HCT116 (cell line): ENCODE measurements at regions not wholly inside any gene's neighbourhood (a gene's known extent, or its start where the extent isn't known, plus 50 kb on each side); places are given as distances from the start of the nearest gene placed in this dataset.

Source experiments
- ATAC-seq: fragments of 200-7000 bp; cut with Tn5 transposase; 2 replicates; pipeline ENCODE4 v1.9.1; 2020; ENCODE audit warnings: mild to moderate bottlenecking, moderate library complexity
- BruUV-seq: library from RNA; stranded (reverse); fragments of 400-500 nt; replicated peaks from 2 replicates; lab custom pipeline; 2021; lab: Mats Ljungman, UMichigan
- CTCF ChIA-PET: fragments of 300-600 bp; sonication (Branson Sonifier 250); formaldehyde crosslinking; loops from one replicate; lab custom pipeline; 2021; ENCODE audit warnings: antibody characterized with exemption; lab: Charles Lee
- POLR2A ChIA-PET: fragments of 300-600, 350-600 bp; sonication (Branson Sonifier 250); formaldehyde crosslinking; loops from one replicate; lab custom pipeline; 2021; ENCODE audit warnings: antibody characterized with exemption; lab: Charles Lee
- RAD21 ChIA-PET, 2 experiments: fragments of 300-600 bp; sonication (Branson Sonifier 250); formaldehyde crosslinking; loops; one replicate each; lab custom pipeline; 2023; ENCODE audit warnings: low total read pairs in 2 of 2; ENCODE audit not compliant: uncharacterized antibody in 2 of 2, unreplicated experiment in 2 of 2, low non-redundant PET in 1 of 2; lab: Charles Lee
- DNase-seq: peaks from one replicate; pipeline ENCODE4 v3.0.0-alpha.2; 2010; ENCODE audit warnings: low read depth, low spot score
- H2AFZ ChIP-seq: fragments of 200-600 bp; shearing (Covaris generic), sonication (generic); 2 replicates; pipeline ENCODE4 v1.6.1; 2017; ENCODE audit warnings: low read depth, mixed run types, mixed read lengths, antibody characterized with exemption, low read length; ENCODE audit not compliant: poor library complexity, severe bottlenecking
- H3K27ac ChIP-seq: 2 replicates; pipeline ENCODE4 v1.5.1; 2012; ENCODE audit warnings: low read depth, low read length
- H3K27me3 ChIP-seq: fragments of 200-600 bp; sonication (generic); 2 replicates; pipeline ENCODE4 v1.6.1; 2016; ENCODE audit warnings: mixed run types, low read length, mixed read lengths; ENCODE audit not compliant: insufficient read depth
- H3K36me3 ChIP-seq, 2 experiments: fragments of 200-500 bp in 1 of 2; fragments of 200-600 bp in 1 of 2; sonication (Bioruptor generic) in 1 of 2; sonication (generic) in 1 of 2; 2 replicates each; pipeline versions ENCODE4 v1.5.1 to v1.6.1; 2014 to 2016; ENCODE audit warnings: low read length in 2 of 2, inconsistent platforms in 1 of 2, mixed read lengths in 1 of 2, mixed run types in 1 of 2; ENCODE audit not compliant: insufficient read depth in 2 of 2, control insufficient read depth in 1 of 2
- H3K4me1 ChIP-seq, 2 experiments: fragments of 200-600 bp in 1 of 2; sonication (generic) in 1 of 2; 2 replicates each; pipeline versions ENCODE4 v1.5.1 to v1.6.1; 2012 to 2017; ENCODE audit warnings: low read length in 2 of 2, inconsistent platforms in 1 of 2, mild to moderate bottlenecking in 1 of 2, mixed read lengths in 1 of 2, mixed run types in 1 of 2, moderate library complexity in 1 of 2; ENCODE audit not compliant: insufficient read depth in 2 of 2, control insufficient read depth in 1 of 2
- H3K4me2 ChIP-seq: fragments of 200-600 bp; sonication (generic); 2 replicates; pipeline ENCODE4 v1.6.1; 2017; ENCODE audit warnings: mixed run types, low read length, mixed read lengths
- H3K4me3 ChIP-seq, 2 experiments: fragments of 200-600 bp in 1 of 2; sonication (generic) in 1 of 2; replicated peaks in 1 of 2; 2 replicates each; pipeline ENCODE4 v1.5.1; 2011 to 2016; ENCODE audit warnings: low read length in 2 of 2, control low read depth in 1 of 2, low read depth in 1 of 2, mild to moderate bottlenecking in 1 of 2, mixed read lengths in 1 of 2, mixed run types in 1 of 2
- H3K79me2 ChIP-seq: fragments of 200-600 bp; sonication (generic); 2 replicates; pipeline ENCODE4 v1.6.1; 2017; ENCODE audit warnings: mild to moderate bottlenecking, mixed run types, low read length, moderate library complexity, mixed read lengths; ENCODE audit not compliant: insufficient read depth
- H3K9ac ChIP-seq: fragments of 200-600 bp; sonication (generic); 2 replicates; pipeline ENCODE4 v1.6.1; 2016; ENCODE audit warnings: low read length, mixed read lengths
- H3K9me2 ChIP-seq: fragments of 200-600 bp; sonication (generic), shearing (Covaris generic); 2 replicates; pipeline ENCODE4 v1.6.1; 2017; ENCODE audit warnings: mixed run types, mild to moderate bottlenecking, moderate library complexity; ENCODE audit not compliant: insufficient read depth
- H3K9me3 ChIP-seq, 2 experiments: fragments of 200-500 bp in 1 of 2; fragments of 200-600 bp in 1 of 2; sonication (Bioruptor generic) in 1 of 2; sonication (generic) in 1 of 2; 2 replicates each; pipeline ENCODE4 v1.6.1; 2014 to 2017; ENCODE audit warnings: low read length in 2 of 2, mixed read lengths in 2 of 2, inconsistent platforms in 1 of 2, low read depth in 1 of 2, mild to moderate bottlenecking in 1 of 2, mixed run types in 1 of 2, moderate library complexity in 1 of 2; ENCODE audit not compliant: control insufficient read depth in 1 of 2, insufficient read depth in 1 of 2
- H4K20me1 ChIP-seq: fragments of 200-600 bp; sonication (generic), shearing (Covaris generic); 2 replicates; pipeline ENCODE4 v1.6.1; 2017; ENCODE audit warnings: mixed run types, mild to moderate bottlenecking, moderate library complexity; ENCODE audit not compliant: insufficient read depth
- CBX3 ChIP-seq: IDR thresholded peaks from 2 replicates; pipeline ENCODE4 v1.6.1; 2012; ENCODE audit warnings: low read depth
- EGR1 ChIP-seq: IDR thresholded peaks from 2 replicates; pipeline ENCODE4 v1.6.1; 2012; ENCODE audit warnings: low read depth
- FOSL1 ChIP-seq: IDR thresholded peaks from 2 replicates; pipeline ENCODE4 v1.6.1; 2012; ENCODE audit warnings: low read depth
- JUND ChIP-seq: IDR thresholded peaks from 2 replicates; pipeline ENCODE4 v1.6.1; 2012
- POLR2AphosphoS5 ChIP-seq: IDR thresholded peaks from 2 replicates; pipeline ENCODE4 v1.6.1; 2011; ENCODE audit warnings: mild to moderate bottlenecking, low read depth, low read length, moderate library complexity
- RAD21 ChIP-seq: IDR thresholded peaks from 2 replicates; pipeline ENCODE4 v1.6.1; 2012; ENCODE audit warnings: low read depth, mild to moderate bottlenecking
- SIN3A ChIP-seq: IDR thresholded peaks from 2 replicates; pipeline ENCODE4 v1.6.1; 2012; ENCODE audit warnings: low read depth
- SP1 ChIP-seq: IDR thresholded peaks from 2 replicates; pipeline ENCODE4 v1.6.1; 2012; ENCODE audit warnings: low read depth
- SRF ChIP-seq: IDR thresholded peaks from 2 replicates; pipeline ENCODE4 v1.6.1; 2012; ENCODE audit warnings: low read depth
- TCF7L2 ChIP-seq: IDR thresholded peaks from 2 replicates; pipeline ENCODE4 v1.7.0; 2011; ENCODE audit warnings: borderline replicate concordance, inconsistent platforms; ENCODE audit not compliant: insufficient read depth, insufficient read length; ENCODE audit errors: extremely low read depth
- YY1 ChIP-seq: IDR thresholded peaks from 2 replicates; pipeline ENCODE4 v1.6.1; 2011; ENCODE audit warnings: low read length, low read depth, moderate library complexity, mild to moderate bottlenecking; ENCODE audit not compliant: insufficient replicate concordance; ENCODE audit errors: extremely low read depth
- ZNF274 ChIP-seq: fragments of 200-500 bp; sonication (Bioruptor generic); IDR thresholded peaks from 2 replicates; pipeline ENCODE4 v1.6.1; 2014; ENCODE audit warnings: mild to moderate bottlenecking, low read depth, low read length, inconsistent platforms
- intact Hi-C: fragments of 100-400 bp; cut with micrococcal nuclease; formaldehyde crosslinking; loops from 2 replicates; pipeline ENCODE4 v1.10.0; 2022
- TF ChIP-seq, protein P1 (sequence below): IDR thresholded peaks from 2 replicates; pipeline ENCODE4 v1.6.1; 2012; ENCODE audit warnings: low read depth
- TF ChIP-seq, protein P2 (sequence below): IDR thresholded peaks from 2 replicates; pipeline ENCODE4 v1.6.1; 2012
- TF ChIP-seq, protein P3 (sequence below), 3 experiments: fragments of 200-600 bp in 1 of 3; sonication (generic) in 1 of 3; IDR thresholded peaks in 2 of 3; conservative IDR thresholded peaks in 1 of 3; 2 replicates each; pipeline ENCODE4 v1.5.1; 2012 to 2017; ENCODE audit warnings: low read depth in 2 of 3, low read length in 2 of 3, antibody characterized with exemption in 1 of 3, borderline replicate concordance in 1 of 3, control low read depth in 1 of 3, mild to moderate bottlenecking in 1 of 3, mixed read lengths in 1 of 3, mixed run types in 1 of 3, moderate library complexity in 1 of 3; ENCODE audit not compliant: insufficient read depth in 1 of 3
- TF ChIP-seq, protein P4 (sequence below): IDR thresholded peaks from 2 replicates; pipeline ENCODE4 v1.6.1; 2011; ENCODE audit warnings: mild to moderate bottlenecking, low read length, moderate library complexity; ENCODE audit not compliant: insufficient replicate concordance; ENCODE audit errors: extremely low read depth

DNA sequence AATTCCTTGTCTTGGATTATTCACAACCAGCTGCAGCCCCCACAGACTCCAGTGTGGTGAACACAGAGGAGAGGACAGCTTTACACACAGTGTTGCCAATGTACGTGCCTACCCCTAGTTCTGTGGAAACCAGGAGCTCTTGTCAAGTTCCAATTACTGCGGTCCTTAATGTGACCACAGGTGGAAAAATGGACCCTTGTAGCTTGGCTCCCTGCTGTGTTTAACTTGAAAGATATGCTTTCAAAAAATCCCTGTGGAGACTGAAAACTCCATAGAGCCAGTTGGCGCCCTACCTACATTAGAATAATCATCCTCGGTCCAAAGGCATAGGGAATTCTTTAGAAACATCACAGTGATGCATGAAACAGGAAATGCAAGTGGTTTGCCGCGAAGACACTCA lies 118.3 kb upstream of the SLC22A23 start:
- H3K4me2 ChIP-seq, result no peak overlapping the region
- H3K79me2 ChIP-seq, result no peaks in the 10 kb centered on the region
- H3K27ac ChIP-seq, result no peak overlapping the region
- ChIA-PET RAD21 (no interaction called here), CTCF (no interaction called here), POLR2A (no interaction called here)
- no peaks in the 10 kb centered on the region for H4K20me1 ChIP-seq
- DNase-seq (no peak), ATAC-seq (no peak)
- no peak overlapping the region for H3K4me3 ChIP-seq
- no peaks in the 10 kb centered on the region for H3K9me2 ChIP-seq
- H3K9ac ChIP-seq, result no peak overlapping the region
- intact Hi-C loops, result no loop called here
- no peaks in the 10 kb centered on the region for H3K36me3 ChIP-seq
- TF ChIP-seq, protein P1, sequence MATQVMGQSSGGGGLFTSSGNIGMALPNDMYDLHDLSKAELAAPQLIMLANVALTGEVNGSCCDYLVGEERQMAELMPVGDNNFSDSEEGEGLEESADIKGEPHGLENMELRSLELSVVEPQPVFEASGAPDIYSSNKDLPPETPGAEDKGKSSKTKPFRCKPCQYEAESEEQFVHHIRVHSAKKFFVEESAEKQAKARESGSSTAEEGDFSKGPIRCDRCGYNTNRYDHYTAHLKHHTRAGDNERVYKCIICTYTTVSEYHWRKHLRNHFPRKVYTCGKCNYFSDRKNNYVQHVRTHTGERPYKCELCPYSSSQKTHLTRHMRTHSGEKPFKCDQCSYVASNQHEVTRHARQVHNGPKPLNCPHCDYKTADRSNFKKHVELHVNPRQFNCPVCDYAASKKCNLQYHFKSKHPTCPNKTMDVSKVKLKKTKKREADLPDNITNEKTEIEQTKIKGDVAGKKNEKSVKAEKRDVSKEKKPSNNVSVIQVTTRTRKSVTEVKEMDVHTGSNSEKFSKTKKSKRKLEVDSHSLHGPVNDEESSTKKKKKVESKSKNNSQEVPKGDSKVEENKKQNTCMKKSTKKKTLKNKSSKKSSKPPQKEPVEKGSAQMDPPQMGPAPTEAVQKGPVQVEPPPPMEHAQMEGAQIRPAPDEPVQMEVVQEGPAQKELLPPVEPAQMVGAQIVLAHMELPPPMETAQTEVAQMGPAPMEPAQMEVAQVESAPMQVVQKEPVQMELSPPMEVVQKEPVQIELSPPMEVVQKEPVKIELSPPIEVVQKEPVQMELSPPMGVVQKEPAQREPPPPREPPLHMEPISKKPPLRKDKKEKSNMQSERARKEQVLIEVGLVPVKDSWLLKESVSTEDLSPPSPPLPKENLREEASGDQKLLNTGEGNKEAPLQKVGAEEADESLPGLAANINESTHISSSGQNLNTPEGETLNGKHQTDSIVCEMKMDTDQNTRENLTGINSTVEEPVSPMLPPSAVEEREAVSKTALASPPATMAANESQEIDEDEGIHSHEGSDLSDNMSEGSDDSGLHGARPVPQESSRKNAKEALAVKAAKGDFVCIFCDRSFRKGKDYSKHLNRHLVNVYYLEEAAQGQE, result no peak
- TF ChIP-seq CBX3, result no peak
- TF ChIP-seq, protein P2, sequence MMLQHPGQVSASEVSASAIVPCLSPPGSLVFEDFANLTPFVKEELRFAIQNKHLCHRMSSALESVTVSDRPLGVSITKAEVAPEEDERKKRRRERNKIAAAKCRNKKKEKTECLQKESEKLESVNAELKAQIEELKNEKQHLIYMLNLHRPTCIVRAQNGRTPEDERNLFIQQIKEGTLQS, result no peak
- no peak for TF ChIP-seq SRF
- no peak for TF ChIP-seq TCF7L2
- no peak for TF ChIP-seq EGR1
- TF ChIP-seq JUND, result no peak
- TF ChIP-seq, protein P3, sequence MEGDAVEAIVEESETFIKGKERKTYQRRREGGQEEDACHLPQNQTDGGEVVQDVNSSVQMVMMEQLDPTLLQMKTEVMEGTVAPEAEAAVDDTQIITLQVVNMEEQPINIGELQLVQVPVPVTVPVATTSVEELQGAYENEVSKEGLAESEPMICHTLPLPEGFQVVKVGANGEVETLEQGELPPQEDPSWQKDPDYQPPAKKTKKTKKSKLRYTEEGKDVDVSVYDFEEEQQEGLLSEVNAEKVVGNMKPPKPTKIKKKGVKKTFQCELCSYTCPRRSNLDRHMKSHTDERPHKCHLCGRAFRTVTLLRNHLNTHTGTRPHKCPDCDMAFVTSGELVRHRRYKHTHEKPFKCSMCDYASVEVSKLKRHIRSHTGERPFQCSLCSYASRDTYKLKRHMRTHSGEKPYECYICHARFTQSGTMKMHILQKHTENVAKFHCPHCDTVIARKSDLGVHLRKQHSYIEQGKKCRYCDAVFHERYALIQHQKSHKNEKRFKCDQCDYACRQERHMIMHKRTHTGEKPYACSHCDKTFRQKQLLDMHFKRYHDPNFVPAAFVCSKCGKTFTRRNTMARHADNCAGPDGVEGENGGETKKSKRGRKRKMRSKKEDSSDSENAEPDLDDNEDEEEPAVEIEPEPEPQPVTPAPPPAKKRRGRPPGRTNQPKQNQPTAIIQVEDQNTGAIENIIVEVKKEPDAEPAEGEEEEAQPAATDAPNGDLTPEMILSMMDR (IDR thresholded peaks at IDR 0.05 in 2 of 3, conservative IDR thresholded peaks at IDR 0.05 in 1 of 3; ENCODE audit: borderline replicate concordance in 1 of 3, insufficient read depth in 1 of 3, low read depth in 2 of 3, low read length in 2 of 3), result no peak
- no peak for TF ChIP-seq RAD21
- no peak for TF ChIP-seq FOSL1
- TF ChIP-seq, protein P4, sequence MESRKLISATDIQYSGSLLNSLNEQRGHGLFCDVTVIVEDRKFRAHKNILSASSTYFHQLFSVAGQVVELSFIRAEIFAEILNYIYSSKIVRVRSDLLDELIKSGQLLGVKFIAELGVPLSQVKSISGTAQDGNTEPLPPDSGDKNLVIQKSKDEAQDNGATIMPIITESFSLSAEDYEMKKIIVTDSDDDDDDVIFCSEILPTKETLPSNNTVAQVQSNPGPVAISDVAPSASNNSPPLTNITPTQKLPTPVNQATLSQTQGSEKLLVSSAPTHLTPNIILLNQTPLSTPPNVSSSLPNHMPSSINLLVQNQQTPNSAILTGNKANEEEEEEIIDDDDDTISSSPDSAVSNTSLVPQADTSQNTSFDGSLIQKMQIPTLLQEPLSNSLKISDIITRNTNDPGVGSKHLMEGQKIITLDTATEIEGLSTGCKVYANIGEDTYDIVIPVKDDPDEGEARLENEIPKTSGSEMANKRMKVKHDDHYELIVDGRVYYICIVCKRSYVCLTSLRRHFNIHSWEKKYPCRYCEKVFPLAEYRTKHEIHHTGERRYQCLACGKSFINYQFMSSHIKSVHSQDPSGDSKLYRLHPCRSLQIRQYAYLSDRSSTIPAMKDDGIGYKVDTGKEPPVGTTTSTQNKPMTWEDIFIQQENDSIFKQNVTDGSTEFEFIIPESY, result no peak
- TF ChIP-seq ZNF274, result no peak
- TF ChIP-seq SP1, result no peak
- no peak for TF ChIP-seq SIN3A
- no peak for TF ChIP-seq YY1
- no peak for TF ChIP-seq POLR2AphosphoS5
- no TSS peak for BruUV-seq
- no peaks in the 10 kb centered on the region for H3K27me3 ChIP-seq
- no peak overlapping the region for H2AFZ ChIP-seq
- no peaks in the 10 kb centered on the region for H3K4me1 ChIP-seq
- H3K9me3 ChIP-seq, result no peaks in the 10 kb centered on the region
